GM19043 (cell line): ENCODE measurements at regions not wholly inside any gene's neighbourhood (a gene's known extent, or its start where the extent isn't known, plus 50 kb on each side); places are given as distances from the start of the nearest gene placed in this dataset.
"Not testable (repeated sequence)": the region's sequence is repeated elsewhere in the genome, so short reads cannot be mapped to it uniquely, and the experiment has no call there.

ENCODE experiments used
- ATAC-seq: cut with Tn5 transposase; IDR thresholded peaks from one replicate; pipeline ENCODE4 v1.9.1; 2021; ENCODE audit warnings: low read depth; ENCODE audit not compliant: unreplicated experiment

DNA sequence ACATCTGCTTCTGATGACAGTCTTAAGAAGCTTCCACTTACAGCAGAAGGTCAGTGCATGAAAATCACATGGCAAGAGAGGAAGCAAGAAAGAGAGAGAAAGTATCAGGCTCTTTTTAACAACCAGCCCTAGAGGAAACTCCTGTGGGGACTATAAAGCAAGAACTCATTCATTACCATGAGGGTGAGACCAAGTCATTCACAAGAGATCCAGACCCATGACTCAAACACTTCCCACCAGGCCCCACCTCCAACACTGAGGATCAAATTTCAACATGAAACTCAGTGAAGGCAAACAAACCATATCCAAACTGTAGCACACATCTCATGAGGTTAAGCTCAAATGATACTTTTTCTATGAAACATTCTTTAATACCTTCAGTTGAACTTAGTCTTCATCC is 643.2 kb upstream of the SYNCRIP start:
- ATAC-seq = no peak

DNA sequence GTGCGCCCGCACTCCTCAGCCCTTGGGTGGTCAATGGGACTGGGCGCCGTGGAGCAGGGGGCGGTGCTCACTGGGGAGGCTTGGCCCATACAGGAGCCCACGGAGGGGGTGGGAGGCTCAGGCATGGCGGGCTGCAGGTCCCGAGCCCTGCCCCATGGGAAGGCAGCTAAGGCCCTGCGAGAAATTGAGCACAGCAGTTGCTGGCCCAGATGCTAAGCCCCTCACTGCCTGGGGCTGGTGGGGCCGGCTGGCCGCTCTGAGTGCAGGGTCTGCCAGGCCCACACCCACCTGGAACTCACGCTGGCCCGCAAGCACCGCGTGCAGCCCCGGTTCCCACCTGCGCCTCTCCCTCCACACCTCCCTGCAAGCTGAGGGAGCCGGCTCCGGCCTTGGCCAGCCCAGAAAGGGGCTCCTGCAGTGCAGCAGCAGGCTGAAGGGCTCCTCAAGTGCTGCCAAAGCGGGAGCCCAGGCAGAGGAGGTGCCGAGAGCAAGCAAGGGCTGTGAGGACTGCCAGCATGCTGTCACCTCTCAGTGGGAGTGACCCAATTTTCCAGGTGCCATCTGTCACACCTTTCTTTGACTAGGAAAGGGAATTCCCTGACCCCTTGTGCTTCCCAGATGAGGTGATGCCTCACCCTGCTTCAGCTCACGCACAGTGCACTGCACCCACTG is 642.3 kb upstream of the SYNCRIP start:
- ATAC-seq = not testable (repeated sequence)

DNA sequence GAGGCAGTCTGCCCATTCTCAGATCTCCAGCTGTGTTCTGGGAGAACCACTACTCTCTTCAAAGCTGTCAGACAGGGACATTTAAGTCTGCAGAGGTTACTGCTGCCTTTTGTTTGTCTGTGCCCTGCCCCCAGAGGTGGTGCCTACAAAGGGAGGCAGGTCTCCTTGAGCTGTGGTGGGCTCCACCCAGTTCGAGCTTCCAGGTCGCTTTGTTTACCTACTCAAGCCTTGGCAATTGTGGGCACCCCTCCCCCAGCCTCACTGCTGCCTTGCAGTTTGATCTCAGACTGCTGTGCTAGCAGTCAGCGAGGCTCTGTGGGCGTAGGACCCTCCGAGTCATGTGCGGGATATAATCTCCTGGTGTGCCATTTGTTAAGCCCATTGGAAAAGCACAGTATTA is 640.9 kb upstream of the SYNCRIP start:
- not testable (repeated sequence) for ATAC-seq

DNA sequence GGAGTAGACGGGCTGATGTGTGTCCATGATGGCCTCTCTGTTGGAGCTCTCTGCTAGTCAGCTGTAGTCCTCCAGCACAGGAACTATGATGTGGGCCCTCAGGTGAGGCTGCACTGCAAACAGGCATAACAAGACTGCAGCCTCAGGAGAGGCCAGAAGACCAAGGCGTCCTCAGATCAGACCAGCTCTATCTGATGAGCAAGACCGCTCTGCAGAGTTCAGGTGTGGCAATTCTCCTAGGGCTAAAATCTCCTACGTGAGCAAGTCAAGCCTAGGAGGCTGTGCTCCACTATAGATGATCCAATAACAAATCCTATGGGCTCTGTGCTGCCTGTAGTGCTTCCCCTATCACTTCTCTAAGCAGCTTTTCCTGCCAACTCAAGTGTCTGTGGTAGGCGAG is 633.4 kb upstream of the SYNCRIP start:
- ATAC-seq = no peak

DNA sequence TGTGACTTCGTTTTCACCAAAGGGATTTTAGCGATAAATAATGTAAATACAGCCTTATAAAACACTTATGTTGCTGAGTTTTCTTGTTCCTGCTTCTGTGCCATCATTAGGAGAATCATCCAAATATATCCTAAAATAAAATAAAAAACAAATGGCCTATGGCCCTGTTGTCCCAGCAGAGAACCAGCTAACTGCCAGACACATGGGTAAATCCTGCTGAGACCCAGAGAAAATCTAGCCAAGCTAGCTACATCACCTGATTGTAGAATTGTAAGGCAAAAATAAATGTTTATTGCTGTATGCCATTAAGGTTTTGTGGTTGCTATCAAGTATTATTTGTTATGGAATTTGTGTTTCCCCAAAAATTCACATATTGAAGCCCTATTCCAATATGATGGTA is 631.2 kb upstream of the SYNCRIP start:
- ATAC-seq = no peak

DNA sequence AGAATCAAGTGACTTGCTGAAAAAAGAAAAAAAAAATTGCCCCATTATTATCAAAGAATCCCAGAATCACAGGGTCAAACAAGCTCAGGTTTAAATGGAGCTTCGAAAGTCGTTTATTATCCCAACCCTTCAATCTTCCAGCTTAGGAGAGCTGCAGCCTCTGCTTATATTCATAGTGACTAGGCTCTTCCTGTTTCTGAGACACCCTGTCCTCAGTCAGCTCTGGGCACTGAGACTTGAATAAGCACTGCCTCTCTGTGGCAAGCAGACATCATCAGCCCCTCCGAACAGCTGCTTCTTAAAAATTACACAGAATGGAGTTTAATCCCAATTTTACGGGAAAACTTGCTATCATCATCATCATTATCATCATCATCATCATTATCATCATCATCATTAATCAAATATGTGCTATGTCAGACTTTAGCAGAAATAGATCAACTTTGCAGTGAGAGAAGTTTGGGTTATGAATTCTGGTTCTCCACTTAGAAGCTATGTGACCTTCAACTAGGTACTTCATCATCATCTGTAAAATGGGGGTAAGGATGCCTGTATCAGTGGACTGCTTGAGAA is 614.0 kb upstream of the SYNCRIP start:
- no peak for ATAC-seq

DNA sequence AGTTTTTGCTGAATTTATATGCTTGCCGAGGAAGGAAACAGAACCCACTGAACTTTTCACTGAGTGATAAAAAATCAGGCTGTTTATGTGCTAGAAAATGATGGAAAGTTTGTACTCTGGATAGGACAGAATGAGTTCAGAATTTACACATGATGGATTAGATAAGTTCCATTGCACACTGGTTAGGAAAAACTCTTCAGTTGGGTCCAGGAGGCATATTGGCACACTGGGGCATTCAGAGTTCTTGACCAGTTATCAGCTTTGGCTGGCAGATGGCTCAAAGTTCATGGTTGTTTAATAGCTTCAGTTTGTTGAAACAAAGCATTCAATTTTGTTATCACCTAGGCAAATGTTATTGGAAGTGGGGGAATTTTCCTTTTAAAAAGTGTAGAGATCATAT is 613.3 kb upstream of the SYNCRIP start:
- no peak for ATAC-seq

DNA sequence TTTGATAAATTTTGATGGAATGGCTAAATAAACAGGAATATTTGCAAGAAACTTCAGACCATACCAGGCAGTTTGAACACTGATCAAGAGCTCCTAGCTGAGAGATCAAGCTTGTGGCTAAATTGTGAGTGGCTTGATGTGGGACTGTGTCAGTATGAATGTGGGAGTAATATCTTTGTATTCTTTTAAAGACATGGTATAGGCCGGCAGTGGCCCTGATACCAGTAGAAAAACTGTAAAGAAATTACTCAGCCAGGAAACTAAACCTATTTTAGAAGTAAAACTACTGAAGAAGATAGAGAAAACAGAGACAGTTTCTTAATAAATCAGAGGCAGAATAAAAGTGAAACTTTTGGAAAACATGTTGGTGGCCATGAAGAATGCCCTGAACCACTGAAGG is 608.4 kb upstream of the SYNCRIP start:
- no peak for ATAC-seq

DNA sequence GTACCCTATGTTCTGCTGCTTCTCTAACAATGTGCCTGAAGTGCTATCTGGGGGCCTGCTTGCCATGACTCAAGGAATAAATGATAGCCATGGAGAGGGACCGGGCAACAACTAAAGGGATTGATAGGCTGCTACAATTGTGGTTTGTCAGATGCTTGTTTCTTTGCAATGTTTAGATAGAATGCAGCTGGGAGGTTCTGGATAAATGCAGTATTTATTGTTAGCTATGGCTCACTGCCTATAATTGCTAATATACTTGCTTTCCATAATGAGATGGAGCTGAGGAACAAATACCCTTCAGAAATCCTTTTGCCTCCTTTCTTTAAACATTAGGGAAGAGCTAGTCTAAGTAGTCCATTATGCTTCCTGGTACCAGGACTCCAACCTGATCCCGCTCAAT is 575.2 kb upstream of the SYNCRIP start:
- no peak for ATAC-seq

DNA sequence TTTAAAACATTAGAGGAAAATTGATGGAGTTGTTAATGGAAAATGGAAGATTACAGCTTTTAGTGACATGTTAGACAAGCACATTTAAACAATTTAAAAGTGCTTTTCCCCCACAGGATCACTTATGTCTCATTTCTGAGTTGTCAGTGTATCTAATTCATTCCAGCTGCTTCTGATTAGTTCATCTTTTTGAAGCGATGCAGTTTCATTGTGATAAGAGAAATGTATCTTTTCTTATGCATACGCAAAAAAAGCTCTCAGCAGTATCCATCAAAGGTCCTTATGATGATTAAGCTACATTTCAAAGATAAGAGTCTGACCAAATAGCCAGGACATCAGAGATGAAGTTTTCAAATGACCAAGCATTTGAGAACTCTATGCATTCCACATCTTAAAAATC is 572.6 kb upstream of the SYNCRIP start:
- ATAC-seq = no peak

DNA sequence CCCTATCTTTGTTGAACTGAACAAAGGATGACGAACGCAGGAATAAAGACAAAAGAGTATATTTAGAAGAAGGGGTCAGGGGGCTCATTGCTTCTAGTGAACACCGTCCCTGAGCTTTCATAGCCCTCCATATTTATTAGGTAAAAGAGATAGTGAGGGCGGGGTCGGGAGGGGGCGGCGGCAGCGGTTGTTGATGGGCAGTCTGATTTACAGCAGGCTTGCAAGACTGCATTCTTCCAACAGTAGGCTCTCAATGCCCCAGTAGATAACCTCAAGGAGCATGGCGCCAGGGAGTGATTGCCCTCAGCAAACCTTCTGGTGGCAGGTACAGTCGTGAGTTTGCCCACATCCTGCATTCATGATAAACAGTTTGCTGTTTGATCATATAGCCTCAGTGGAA is 563.3 kb upstream of the SYNCRIP start:
- ATAC-seq = no peak

DNA sequence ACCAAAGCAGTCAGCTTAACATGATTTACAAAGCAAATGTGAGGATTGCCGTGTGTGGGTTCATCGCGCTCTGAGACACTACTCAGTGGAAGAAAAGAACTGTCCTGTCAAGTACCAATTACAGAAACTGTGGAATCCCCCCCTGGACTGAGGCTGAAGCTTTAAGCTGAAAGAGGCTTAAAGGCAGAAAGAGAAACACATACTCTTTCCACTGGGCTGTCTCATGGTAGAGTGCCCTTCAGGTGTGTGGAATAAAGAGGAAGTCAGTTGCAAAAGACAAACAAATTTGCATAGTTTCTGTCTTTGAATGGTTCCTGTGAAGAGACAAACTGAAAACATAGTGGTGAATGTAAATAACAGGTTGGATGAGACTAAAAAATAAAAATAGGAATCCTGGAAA is 560.4 kb upstream of the SYNCRIP start:
- no peak for ATAC-seq

DNA sequence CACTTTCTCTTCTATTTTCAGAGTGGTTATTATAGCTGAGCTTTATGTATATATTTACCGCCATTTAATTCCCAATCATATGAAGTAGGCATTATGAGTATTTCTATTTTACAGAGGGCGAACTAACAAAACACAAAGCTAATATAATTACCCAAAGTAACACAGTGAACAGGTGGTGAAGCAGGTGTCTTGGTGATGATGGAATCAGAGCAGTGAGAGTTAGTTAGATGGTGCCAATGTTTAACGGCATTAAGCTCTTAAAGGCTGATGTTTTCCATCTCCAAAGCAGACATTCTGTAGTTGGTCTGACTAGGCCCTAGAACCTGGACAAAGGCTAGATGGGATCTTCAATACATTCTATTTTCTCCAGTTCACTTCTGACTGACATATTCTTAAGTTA is 551.1 kb upstream of the SYNCRIP start:
- no peak for ATAC-seq

DNA sequence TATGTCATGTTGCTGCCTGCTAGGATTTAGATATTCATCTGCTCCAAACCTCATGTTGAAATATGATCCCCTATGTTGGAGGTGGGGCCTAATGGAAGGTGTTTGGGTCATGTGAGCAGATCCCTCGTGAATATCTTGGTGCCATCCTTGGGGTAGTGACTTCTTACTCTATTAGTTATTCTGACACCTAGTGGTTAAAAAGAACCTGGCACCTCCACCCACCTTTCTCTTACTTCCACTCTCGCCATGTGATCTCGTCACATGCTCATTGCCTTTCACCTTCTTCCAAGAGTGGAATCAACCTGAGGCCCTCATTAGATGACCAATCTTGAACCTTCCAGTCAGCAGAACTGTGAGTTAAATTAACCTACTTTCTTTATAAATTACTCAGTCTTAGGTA is 549.4 kb upstream of the SYNCRIP start:
- peak; percentile 67 for ATAC-seq

DNA sequence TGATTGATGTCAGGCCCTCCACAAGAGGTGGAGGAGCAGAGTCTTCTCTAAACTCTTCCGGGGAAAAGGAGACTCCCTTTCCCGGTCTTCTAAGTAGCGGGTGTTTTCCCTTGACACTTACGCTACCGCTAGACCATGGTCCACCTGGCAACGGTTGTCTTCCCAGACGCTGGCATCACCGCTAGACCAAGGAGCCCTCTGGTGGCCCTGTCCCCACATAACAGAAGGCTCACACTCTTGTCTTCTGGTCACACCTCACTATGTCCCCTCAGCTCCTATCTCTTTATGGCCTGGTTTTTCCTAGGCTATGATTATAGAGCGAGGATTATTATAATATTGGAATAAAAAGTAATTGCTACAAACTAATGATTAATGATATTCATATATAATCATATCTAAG is 532.5 kb upstream of the SYNCRIP start:
- not testable (repeated sequence) for ATAC-seq

DNA sequence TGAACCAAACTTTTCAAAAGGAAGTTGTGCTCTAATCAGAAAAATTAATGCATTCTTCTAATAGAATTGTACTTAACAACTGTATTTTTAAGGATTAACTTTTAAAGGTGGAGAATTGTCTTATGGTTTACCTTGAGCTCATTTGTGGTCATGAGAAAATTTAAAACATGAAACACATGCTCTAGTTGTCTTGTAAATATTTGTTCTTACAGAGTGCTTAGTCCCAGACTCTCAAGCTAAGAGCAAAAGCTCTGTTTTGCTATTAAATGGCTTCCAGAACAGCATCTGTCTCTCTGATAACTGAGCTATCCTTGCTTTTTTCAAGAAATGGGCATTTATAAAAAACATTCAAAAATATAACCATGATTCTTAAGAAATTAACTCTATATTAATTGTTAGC is 512.2 kb upstream of the SYNCRIP start:
- ATAC-seq = no peak

DNA sequence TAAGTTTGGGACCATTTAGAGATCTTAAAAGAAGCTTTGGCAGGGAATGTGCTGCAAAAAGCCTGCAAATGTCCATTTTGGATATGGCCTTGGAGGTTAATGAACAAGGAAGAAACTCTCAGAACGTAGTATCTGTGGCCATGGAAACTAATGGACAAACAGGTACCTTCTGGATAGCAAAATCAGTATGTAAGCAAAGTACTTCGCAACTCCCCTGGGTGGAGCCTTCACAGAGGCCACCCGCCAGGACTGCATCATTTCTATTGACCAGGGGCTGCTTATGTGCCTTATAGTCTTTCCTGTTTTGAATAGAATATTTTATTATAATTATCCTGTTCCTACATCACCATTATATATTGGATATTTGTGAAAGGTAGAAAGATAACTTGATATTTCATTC is 510.8 kb upstream of the SYNCRIP start:
- no peak for ATAC-seq

DNA sequence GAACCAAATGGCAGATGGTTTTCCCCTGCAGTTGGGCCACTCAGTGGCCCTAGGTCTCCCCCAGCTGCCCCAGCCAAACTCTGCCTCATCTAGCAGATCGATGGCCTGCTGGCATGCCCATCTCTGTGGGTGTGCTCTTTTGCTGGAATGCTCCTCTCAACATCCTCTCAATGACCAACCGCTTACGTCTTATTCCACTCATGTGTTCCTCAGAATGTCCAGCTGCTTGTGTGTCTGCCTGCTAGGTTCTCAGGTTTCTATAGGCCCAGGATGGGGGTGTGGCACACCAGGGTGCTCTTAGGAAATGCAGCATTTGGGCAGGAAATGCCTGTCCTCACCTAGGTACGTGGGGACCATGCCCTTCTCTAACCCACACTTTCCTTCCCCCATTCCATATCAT is 509.9 kb upstream of the SYNCRIP start:
- ATAC-seq = no peak

DNA sequence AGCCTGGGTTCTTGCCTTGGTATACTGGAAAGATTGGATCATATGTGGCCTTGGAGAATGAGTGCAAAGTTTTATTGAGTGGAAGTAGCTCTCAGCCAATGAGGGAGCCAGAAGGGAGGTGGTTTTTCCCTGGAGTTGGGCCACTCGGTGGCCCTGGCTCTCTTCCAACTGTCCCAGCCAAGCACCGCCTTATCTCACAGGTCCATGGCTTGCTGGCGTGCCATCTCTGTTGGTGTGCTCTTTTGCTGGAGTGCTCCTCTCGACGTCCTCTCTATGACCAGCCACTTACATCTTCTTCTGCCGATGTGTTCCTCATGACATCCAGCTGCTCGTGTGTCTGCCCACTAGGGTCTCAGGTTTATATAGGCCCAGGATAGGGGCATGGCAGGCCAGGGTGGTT is 505.9 kb upstream of the SYNCRIP start:
- ATAC-seq = no peak

DNA sequence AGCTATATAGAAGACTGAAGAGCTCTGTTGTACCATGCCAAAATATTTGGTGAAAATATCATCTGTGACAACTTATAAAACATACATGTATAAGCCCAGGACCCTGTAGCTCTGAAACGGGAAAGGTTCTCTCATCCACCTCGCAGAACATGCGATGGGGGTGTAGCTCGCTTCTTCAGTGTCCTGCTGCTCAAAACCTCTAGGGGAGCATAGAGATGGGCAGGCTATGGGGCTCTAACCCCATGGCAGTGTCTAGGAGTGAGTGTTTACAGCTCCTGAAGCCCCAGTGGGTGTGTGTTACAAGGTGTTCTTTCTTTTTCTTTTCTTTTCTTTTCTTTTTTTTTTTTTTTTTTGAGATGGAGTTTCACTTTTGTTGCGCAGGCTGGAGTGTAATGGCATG is 505.2 kb upstream of the SYNCRIP start:
- no peak for ATAC-seq

DNA sequence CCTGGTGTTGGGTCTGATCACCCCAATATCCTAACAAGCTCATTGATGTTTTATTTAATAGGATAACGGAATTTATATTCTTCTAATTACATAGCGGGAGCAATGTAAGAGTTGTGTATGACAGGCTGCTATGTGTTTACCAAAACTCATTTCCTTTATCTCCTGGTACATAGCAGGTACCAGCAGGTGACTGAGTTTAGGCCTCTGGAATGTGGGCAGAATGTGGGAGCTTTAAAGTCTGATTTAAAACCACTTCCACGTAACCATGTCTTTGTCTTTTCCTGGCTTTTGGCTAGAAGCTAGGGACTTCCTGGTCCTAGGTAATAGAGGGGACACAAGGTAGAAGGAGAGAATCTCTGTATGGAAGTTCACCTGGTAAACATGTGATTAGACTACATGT is 504.6 kb upstream of the SYNCRIP start:
- no peak for ATAC-seq

DNA sequence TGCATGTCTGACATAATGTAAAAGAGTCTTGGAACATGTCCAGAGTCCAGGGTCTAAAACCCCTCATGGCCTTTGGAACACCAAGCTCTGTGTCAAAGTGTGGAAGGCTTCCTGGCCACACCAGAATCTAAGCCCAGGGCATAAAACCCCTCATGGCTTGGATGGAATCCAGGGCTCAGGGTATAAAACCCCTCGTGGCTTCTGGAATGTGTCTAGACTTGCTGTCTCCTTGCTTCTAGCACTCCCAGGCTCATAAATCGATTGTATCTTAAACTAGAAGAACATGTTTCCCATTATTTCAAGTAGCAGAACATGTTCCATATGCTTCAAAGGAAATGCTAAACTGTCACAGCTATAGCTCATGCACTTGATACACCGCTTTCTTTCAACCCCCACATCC is 504.1 kb upstream of the SYNCRIP start:
- not testable (repeated sequence) for ATAC-seq

DNA sequence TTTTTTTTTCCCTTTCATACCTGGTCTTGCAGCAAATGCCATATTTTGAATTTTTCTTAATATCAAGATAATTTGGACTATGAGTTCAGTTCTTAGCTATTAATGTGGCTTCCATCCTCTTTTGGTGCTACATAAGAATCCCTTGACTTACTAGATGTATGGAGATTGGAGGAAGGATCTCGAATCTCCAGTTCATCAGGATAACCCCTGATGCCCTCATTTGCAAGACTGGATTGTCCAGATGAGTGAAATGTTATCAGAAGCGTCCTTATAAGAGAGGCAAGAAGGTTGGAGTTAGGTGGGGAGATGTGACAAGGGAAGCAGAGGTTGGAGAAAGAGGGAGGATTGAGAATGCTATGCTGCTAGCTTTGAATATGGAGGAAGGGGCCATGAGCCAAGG is 499.6 kb upstream of the SYNCRIP start:
- ATAC-seq = no peak
